H9 (cell line): ENCODE measurements at regions not wholly inside any gene's neighbourhood (a gene's known extent, or its start where the extent isn't known, plus 50 kb on each side); places are given as distances from the start of the nearest gene placed in this dataset.

ENCODE experiments used
- DNase-seq: peaks from one replicate; pipeline ENCODE4 v3.0.0-alpha.2; 2017
- H2AFZ ChIP-seq: one replicate; pipeline ENCODE4 v1.6.1; 2013; ENCODE audit warnings: mild to moderate bottlenecking, low read length, control low read depth, moderate library complexity
- H2AK5ac ChIP-seq: 2 replicates; pipeline ENCODE4 v1.6.1; 2013; ENCODE audit warnings: low read length, control low read depth, mixed read lengths; ENCODE audit not compliant: insufficient read length
- H2BK120ac ChIP-seq: one replicate; pipeline ENCODE4 v1.6.1; 2013; ENCODE audit warnings: low read depth, mild to moderate bottlenecking, low read length, control low read depth, inconsistent platforms; ENCODE audit not compliant: poor library complexity, severe bottlenecking
- H2BK12ac ChIP-seq: 2 replicates; pipeline ENCODE4 v1.6.1; 2013; ENCODE audit warnings: low read length, control low read depth, mixed read lengths, low read depth; ENCODE audit not compliant: insufficient read length
- H2BK15ac ChIP-seq: 2 replicates; pipeline ENCODE4 v1.6.1; 2013; ENCODE audit warnings: low read depth, low read length, control low read depth
- H2BK20ac ChIP-seq: one replicate; pipeline ENCODE4 v1.6.1; 2013; ENCODE audit warnings: low read depth, mild to moderate bottlenecking, low read length, control low read depth, inconsistent platforms; ENCODE audit not compliant: poor library complexity, severe bottlenecking
- H2BK5ac ChIP-seq: 2 replicates; pipeline ENCODE4 v1.6.1; 2013; ENCODE audit warnings: low read length, control low read depth, mixed read lengths; ENCODE audit not compliant: insufficient read length
- H3K14ac ChIP-seq: 2 replicates; pipeline ENCODE4 v1.6.1; 2013; ENCODE audit warnings: low read length, control low read depth; ENCODE audit not compliant: insufficient read depth
- H3K18ac ChIP-seq: 2 replicates; pipeline ENCODE4 v1.6.1; 2013; ENCODE audit warnings: low read depth, mild to moderate bottlenecking, mixed read lengths, low read length, control low read depth; ENCODE audit not compliant: insufficient read length
- H3K23ac ChIP-seq: 2 replicates; pipeline ENCODE4 v1.6.1; 2013; ENCODE audit warnings: low read length, control low read depth, mixed read lengths, low read depth; ENCODE audit not compliant: insufficient read length
- H3K23me2 ChIP-seq: 2 replicates; pipeline ENCODE4 v1.6.1; 2013; ENCODE audit warnings: low read depth, mild to moderate bottlenecking, mixed read lengths, low read length, control low read depth; ENCODE audit not compliant: insufficient read length, poor library complexity, severe bottlenecking
- H3K27ac ChIP-seq: 2 replicates; pipeline ENCODE4 v1.5.1; 2013; ENCODE audit warnings: low read length, control low read depth, mixed read lengths, low read depth; ENCODE audit not compliant: insufficient read length
- H3K27me3 ChIP-seq: 2 replicates; pipeline ENCODE4 v1.6.1; 2013; ENCODE audit warnings: low read length, control low read depth, inconsistent platforms; ENCODE audit not compliant: insufficient read depth
- H3K4ac ChIP-seq: 2 replicates; pipeline ENCODE4 v1.6.1; 2013; ENCODE audit warnings: low read depth, mild to moderate bottlenecking, control low read depth, inconsistent platforms, low read length, moderate library complexity
- H3K4me1 ChIP-seq: 2 replicates; pipeline ENCODE4 v1.6.1; 2013; ENCODE audit warnings: low read length, control low read depth, inconsistent platforms; ENCODE audit not compliant: insufficient read depth
- H3K4me2 ChIP-seq: 2 replicates; pipeline ENCODE4 v1.6.1; 2013; ENCODE audit warnings: low read length, control low read depth, mixed read lengths; ENCODE audit not compliant: insufficient read length, insufficient read depth
- H3K56ac ChIP-seq: 2 replicates; pipeline ENCODE4 v1.6.1; 2013; ENCODE audit warnings: low read depth, mild to moderate bottlenecking, mixed read lengths, low read length, control low read depth; ENCODE audit not compliant: insufficient read length
- H3K79me1 ChIP-seq: 2 replicates; pipeline ENCODE4 v1.6.1; 2013; ENCODE audit warnings: low read depth, mild to moderate bottlenecking, moderate library complexity, low read length, control low read depth, inconsistent platforms; ENCODE audit not compliant: insufficient read depth, poor library complexity, severe bottlenecking
- H3K79me2 ChIP-seq: 2 replicates; pipeline ENCODE4 v1.6.1; 2013; ENCODE audit warnings: low read length, control low read depth, inconsistent platforms; ENCODE audit not compliant: insufficient read depth
- H3K9ac ChIP-seq: 2 replicates; pipeline ENCODE4 v1.6.1; 2013; ENCODE audit warnings: low read length, control low read depth, mixed read lengths; ENCODE audit not compliant: insufficient read length; ENCODE audit errors: extremely low read depth
- H3K9me3 ChIP-seq: one replicate; pipeline ENCODE4 v1.6.1; 2013; ENCODE audit warnings: low read depth, low read length, inconsistent platforms; ENCODE audit not compliant: control insufficient read depth
- H3T11ph ChIP-seq: one replicate; pipeline ENCODE4 v1.6.1; 2013; ENCODE audit warnings: mild to moderate bottlenecking, low read length, control low read depth, inconsistent platforms
- H4K20me1 ChIP-seq: one replicate; pipeline ENCODE4 v1.6.1; 2013; ENCODE audit not compliant: control insufficient read depth, insufficient read length, insufficient read depth
- H4K5ac ChIP-seq: 2 replicates; pipeline ENCODE4 v1.6.1; 2013; ENCODE audit warnings: low read depth, mild to moderate bottlenecking, mixed read lengths, low read length, control low read depth; ENCODE audit not compliant: insufficient read length
- H4K8ac ChIP-seq: replicated peaks from 2 replicates; pipeline ENCODE4 v1.6.1; 2013; ENCODE audit warnings: low read length, control low read depth, mixed read lengths, low read depth; ENCODE audit not compliant: insufficient read length
- H4K91ac ChIP-seq: 2 replicates; pipeline ENCODE4 v1.6.1; 2013; ENCODE audit warnings: low read depth, mild to moderate bottlenecking, moderate library complexity, mixed read lengths, low read length, control low read depth; ENCODE audit not compliant: insufficient read length
- H3K27ac Mint-ChIP-seq, 3 experiments: 2 replicates in 2 of 3; 3 replicates in 1 of 3; pipeline ENCODE4 v1.8.0; 2020 to 2021; ENCODE audit warnings: mixed read lengths in 3 of 3, mild to moderate bottlenecking in 1 of 3, moderate library complexity in 1 of 3
- H3K27me3 Mint-ChIP-seq: 2 replicates; pipeline ENCODE4 v1.8.0; 2021; ENCODE audit warnings: low read depth, mild to moderate bottlenecking, moderate library complexity, mixed read lengths
- H3K36me3 Mint-ChIP-seq, 3 experiments: 2 replicates in 2 of 3; 3 replicates in 1 of 3; pipeline ENCODE4 v1.8.0; 2020 to 2021; ENCODE audit warnings: low read depth in 3 of 3, mixed read lengths in 3 of 3; ENCODE audit not compliant: insufficient read depth in 1 of 3
- H3K4me1 Mint-ChIP-seq, 2 experiments: 2 replicates each; pipeline ENCODE4 v1.8.0; 2020; ENCODE audit warnings: mixed read lengths in 2 of 2
- H3K4me3 Mint-ChIP-seq, 2 experiments: 2 replicates in 1 of 2; 3 replicates in 1 of 2; pipeline ENCODE4 v1.8.0; 2020 to 2021; ENCODE audit warnings: mild to moderate bottlenecking in 2 of 2, mixed read lengths in 2 of 2, moderate library complexity in 1 of 2
- H3K9me3 Mint-ChIP-seq, 2 experiments: 2 replicates in 1 of 2; 3 replicates in 1 of 2; pipeline ENCODE4 v1.8.0; 2020; ENCODE audit warnings: mild to moderate bottlenecking in 2 of 2, mixed read lengths in 2 of 2, moderate library complexity in 1 of 2
- WGBS: extraction: QIAGEN DNeasy Blood & Tissue Kit; methylation state at CpG from one replicate; pipeline ENCODE4 v1.1.7; 2013; ENCODE audit warnings: missing lambda C conversion rate, low lambda C conversion rate, mixed read lengths; ENCODE audit not compliant: insufficient read length; ENCODE audit errors: extremely low coverage; 5-methylcytosine and 5-hydroxymethylcytosine counted together
- TF ChIP-seq, protein P1 (sequence below): fragments of 200-600 bp; sonication (generic); conservative IDR thresholded peaks from 3 replicates; pipeline ENCODE4 v1.8.0; 2021; ENCODE audit warnings: antibody characterized with exemption, mild to moderate bottlenecking

DNA sequence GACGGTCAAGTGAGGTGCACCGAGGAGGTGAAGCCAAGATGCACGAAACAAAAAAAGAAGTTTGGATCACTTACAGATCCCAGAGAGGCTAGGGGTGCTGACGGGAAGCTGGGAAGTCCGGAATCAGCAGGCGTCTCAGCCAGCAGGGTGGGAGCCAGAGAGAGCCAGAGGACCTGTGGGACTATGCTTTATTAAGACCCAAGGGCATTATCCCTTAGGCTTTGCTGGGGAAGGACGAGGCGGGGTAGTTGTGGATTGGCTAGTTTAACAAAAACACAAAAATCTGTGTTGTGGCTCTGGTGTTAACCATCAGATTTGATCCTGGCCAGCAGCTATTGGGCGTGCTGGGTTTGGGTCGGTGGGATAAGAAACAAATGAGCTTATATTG lies 427.1 kb downstream of the DYNC2H1 start:
- H2AK5ac ChIP-seq, result no peak overlapping the region
- H2BK20ac ChIP-seq, result no peak overlapping the region
- H3K23ac ChIP-seq, result no peak overlapping the region
- no peaks in the 10 kb centered on the region for H4K20me1 ChIP-seq
- H3K9ac ChIP-seq, result no peak overlapping the region
- no peak overlapping the region for H3K4me2 ChIP-seq
- H3K4me1 ChIP-seq, result no peaks in the 10 kb centered on the region; the same call in 1 of the 2 replicates
- H3K79me2 ChIP-seq, result no peaks in the 10 kb centered on the region
- no peak for DNase-seq
- H3K36me3 Mint-ChIP-seq, result peaks cover 0 to 4% (median 3%) of the 10 kb centered on the region in 3 experiments; a peak in 3 of 7 replicates
- no peaks in the 10 kb centered on the region for H3K79me1 ChIP-seq
- WGBS, result no CpG with 5 or more reads among the region's 10 CpGs
- H2BK15ac ChIP-seq, result no peak overlapping the region
- H3K27ac ChIP-seq, result no peak overlapping the region
- H3K23me2 ChIP-seq, result no peaks in the 10 kb centered on the region
- H4K5ac ChIP-seq, result no peak overlapping the region
- peak overlapping the region; percentile 31 to 78 (median 68); a peak in 4 of 7 replicates for H3K27ac Mint-ChIP-seq
- no peak overlapping the region for H3K4ac ChIP-seq
- peaks cover 7% of the 10 kb centered on the region for H3K9me3 ChIP-seq
- H4K8ac ChIP-seq, result no peak overlapping the region
- H3K18ac ChIP-seq, result no peak overlapping the region
- no peak overlapping the region for H2BK12ac ChIP-seq
- no peak overlapping the region for H2BK5ac ChIP-seq
- H3K4me3 Mint-ChIP-seq, result no peak overlapping the region
- no peak overlapping the region for H4K91ac ChIP-seq
- H3K27me3 Mint-ChIP-seq, result no peaks in the 10 kb centered on the region
- TF ChIP-seq, protein P1, sequence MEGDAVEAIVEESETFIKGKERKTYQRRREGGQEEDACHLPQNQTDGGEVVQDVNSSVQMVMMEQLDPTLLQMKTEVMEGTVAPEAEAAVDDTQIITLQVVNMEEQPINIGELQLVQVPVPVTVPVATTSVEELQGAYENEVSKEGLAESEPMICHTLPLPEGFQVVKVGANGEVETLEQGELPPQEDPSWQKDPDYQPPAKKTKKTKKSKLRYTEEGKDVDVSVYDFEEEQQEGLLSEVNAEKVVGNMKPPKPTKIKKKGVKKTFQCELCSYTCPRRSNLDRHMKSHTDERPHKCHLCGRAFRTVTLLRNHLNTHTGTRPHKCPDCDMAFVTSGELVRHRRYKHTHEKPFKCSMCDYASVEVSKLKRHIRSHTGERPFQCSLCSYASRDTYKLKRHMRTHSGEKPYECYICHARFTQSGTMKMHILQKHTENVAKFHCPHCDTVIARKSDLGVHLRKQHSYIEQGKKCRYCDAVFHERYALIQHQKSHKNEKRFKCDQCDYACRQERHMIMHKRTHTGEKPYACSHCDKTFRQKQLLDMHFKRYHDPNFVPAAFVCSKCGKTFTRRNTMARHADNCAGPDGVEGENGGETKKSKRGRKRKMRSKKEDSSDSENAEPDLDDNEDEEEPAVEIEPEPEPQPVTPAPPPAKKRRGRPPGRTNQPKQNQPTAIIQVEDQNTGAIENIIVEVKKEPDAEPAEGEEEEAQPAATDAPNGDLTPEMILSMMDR, result no peak
- no peak overlapping the region for H2BK120ac ChIP-seq
- H3T11ph ChIP-seq, result no peak overlapping the region
- no peaks in the 10 kb centered on the region for H3K27me3 ChIP-seq
- no peak overlapping the region for H2AFZ ChIP-seq
- H3K14ac ChIP-seq, result no peak overlapping the region
- H3K9me3 Mint-ChIP-seq, result peaks cover 9% of the 10 kb centered on the region in 2 experiments
- H3K4me1 Mint-ChIP-seq, result peaks cover 14% of the 10 kb centered on the region in 2 experiments
- no peak overlapping the region for H3K56ac ChIP-seq
